PFSK-1 (cell line): ENCODE measurements at regions not wholly inside any gene's neighbourhood (a gene's known extent, or its start where the extent isn't known, plus 50 kb on each side); places are given as distances from the start of the nearest gene placed in this dataset.

Source experiments
- FOXP2 ChIP-seq: optimal IDR thresholded peaks from 2 replicates; pipeline ENCODE3; 2011; ENCODE audit warnings: borderline replicate concordance, control low read depth, inconsistent platforms; ENCODE audit not compliant: insufficient read depth; ENCODE audit errors: extremely low read length, extremely low read depth
- POLR2AphosphoS5 ChIP-seq: IDR thresholded peaks from 2 replicates; pipeline ENCODE4 v1.6.1; 2012; ENCODE audit warnings: low read depth, mild to moderate bottlenecking, control low read depth, low read length, moderate library complexity
- SIN3A ChIP-seq: IDR thresholded peaks from 2 replicates; pipeline ENCODE4 v1.6.1; 2012; ENCODE audit warnings: mild to moderate bottlenecking, low read length, moderate library complexity, borderline replicate concordance; ENCODE audit not compliant: insufficient read depth
- TAF1 ChIP-seq: IDR thresholded peaks from 2 replicates; pipeline ENCODE4 v1.6.1; 2012; ENCODE audit warnings: low read length, control low read depth, borderline replicate concordance; ENCODE audit not compliant: insufficient read depth
- TF ChIP-seq, protein P1 (sequence below), 2 experiments: IDR thresholded peaks; 2 replicates each; pipeline versions ENCODE4 v1.6.1 to v1.8.0; 2011 to 2012; ENCODE audit warnings: low read depth in 2 of 2, low read length in 2 of 2, control low read depth in 1 of 2, inconsistent platforms in 1 of 2, mild to moderate bottlenecking in 1 of 2, moderate library complexity in 1 of 2; ENCODE audit not compliant: insufficient read depth in 1 of 2

DNA sequence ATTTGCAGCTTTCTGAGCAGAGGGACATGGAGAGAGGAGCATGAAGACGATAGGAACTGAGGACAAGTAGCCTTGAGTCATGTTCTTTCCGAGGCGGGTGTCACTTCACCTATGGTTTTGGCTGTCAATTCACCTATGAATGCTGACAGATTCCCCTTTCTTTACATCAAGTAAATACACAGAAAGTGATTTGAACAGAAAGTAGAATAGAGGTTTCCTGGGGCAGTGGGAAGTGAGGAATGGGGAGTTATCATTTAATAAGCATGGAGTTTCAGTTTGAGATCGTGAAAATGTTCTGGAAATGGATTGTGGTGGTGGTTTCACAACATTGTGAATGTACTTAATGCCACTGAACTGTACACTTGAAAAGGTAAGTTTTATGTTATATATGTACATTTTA lies 138.4 kb upstream of the MDFIC start:
- TF ChIP-seq POLR2AphosphoS5 = no peak
- TF ChIP-seq, protein P1, sequence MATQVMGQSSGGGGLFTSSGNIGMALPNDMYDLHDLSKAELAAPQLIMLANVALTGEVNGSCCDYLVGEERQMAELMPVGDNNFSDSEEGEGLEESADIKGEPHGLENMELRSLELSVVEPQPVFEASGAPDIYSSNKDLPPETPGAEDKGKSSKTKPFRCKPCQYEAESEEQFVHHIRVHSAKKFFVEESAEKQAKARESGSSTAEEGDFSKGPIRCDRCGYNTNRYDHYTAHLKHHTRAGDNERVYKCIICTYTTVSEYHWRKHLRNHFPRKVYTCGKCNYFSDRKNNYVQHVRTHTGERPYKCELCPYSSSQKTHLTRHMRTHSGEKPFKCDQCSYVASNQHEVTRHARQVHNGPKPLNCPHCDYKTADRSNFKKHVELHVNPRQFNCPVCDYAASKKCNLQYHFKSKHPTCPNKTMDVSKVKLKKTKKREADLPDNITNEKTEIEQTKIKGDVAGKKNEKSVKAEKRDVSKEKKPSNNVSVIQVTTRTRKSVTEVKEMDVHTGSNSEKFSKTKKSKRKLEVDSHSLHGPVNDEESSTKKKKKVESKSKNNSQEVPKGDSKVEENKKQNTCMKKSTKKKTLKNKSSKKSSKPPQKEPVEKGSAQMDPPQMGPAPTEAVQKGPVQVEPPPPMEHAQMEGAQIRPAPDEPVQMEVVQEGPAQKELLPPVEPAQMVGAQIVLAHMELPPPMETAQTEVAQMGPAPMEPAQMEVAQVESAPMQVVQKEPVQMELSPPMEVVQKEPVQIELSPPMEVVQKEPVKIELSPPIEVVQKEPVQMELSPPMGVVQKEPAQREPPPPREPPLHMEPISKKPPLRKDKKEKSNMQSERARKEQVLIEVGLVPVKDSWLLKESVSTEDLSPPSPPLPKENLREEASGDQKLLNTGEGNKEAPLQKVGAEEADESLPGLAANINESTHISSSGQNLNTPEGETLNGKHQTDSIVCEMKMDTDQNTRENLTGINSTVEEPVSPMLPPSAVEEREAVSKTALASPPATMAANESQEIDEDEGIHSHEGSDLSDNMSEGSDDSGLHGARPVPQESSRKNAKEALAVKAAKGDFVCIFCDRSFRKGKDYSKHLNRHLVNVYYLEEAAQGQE (IDR thresholded peaks at IDR 0.05; ENCODE audit: insufficient read depth in 1 of 2, low read depth in 2 of 2, low read length in 2 of 2) = no peak
- TF ChIP-seq TAF1 = no peak
- no peak for TF ChIP-seq SIN3A
- no peak for TF ChIP-seq FOXP2

GRCh38 chr7:114784177-114784576 lies 137.7 kb upstream of the MDFIC start:
- TF ChIP-seq FOXP2 = no peak

- TF ChIP-seq FOXP2 (no peak), SIN3A (no peak), POLR2AphosphoS5 (no peak), TAF1 (no peak)
- TF ChIP-seq, protein P1 (IDR thresholded peaks at IDR 0.05; ENCODE audit: insufficient read depth in 1 of 2, low read depth in 2 of 2, low read length in 2 of 2) = no peak
These were observed 137.1 kb upstream of the MDFIC start for GRCh38 chr7:114784746-114785145.

- TF ChIP-seq TAF1 (no peak), SIN3A (no peak), FOXP2 (no peak), POLR2AphosphoS5 (no peak)
- TF ChIP-seq, protein P1 (IDR thresholded peaks at IDR 0.05; ENCODE audit: insufficient read depth in 1 of 2, low read depth in 2 of 2, low read length in 2 of 2) = no peak
These were observed 136.4 kb upstream of the MDFIC start for GRCh38 chr7:114785496-114785895.

DNA sequence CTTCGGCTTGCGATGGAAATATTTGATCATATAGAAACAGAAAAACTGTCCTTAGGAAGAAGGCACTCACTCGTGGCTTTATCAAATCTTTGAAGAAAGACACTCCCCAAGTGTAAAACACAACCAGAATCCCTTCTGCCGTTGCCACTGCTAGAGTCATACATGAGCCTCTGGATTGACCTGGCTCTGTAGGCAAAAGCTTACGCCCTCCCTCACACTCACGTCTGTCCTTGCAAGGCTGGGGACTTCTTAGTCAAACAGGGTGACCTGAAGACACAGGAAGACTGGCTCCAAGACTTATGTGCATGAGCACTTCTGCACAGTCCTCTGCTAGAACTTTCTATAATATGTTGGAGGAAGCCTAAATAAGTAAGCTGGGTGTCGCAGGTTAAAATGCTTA lies 135.4 kb upstream of the MDFIC start:
- no peak for TF ChIP-seq POLR2AphosphoS5
- TF ChIP-seq, protein P1 (IDR thresholded peaks at IDR 0.05; ENCODE audit: insufficient read depth in 1 of 2, low read depth in 2 of 2, low read length in 2 of 2) = no peak
- TF ChIP-seq TAF1 = no peak
- TF ChIP-seq SIN3A = no peak
- no peak for TF ChIP-seq FOXP2
